Stimulated activated CD4-positive, alpha-beta T cell treated with anti-CD3 and anti-CD28 coated beads, TNF-alpha, amount 100 ng/mL, for 48 hours (primary cell): ENCODE measurements at regions not wholly inside any gene's neighbourhood (a gene's known extent, or its start where the extent isn't known, plus 50 kb on each side); places are given as distances from the start of the nearest gene placed in this dataset.
"Not testable (repeated sequence)": the region's sequence is repeated elsewhere in the genome, so short reads cannot be mapped to it uniquely, and the experiment has no call there.

Source experiments
- DNase-seq, 3 donors: peaks; one replicate each; pipeline ENCODE4 v3.0.0-alpha.2; 2020; ENCODE audit warnings: low read depth in 3 of 3

GRCh38 chr12:34223640-34224039, 201.3 kb downstream of the ALG10 start:
- no peak for DNase-seq

- DNase-seq = not testable (repeated sequence)
Observed at GRCh38 chr12:34226044-34226443, 203.7 kb downstream of the ALG10 start.

GRCh38 chr12:34228046-34228445, 205.8 kb downstream of the ALG10 start:
- DNase-seq = not testable (repeated sequence)

- DNase-seq = not testable (repeated sequence)
Observed at GRCh38 chr12:34229033-34229432, 206.7 kb downstream of the ALG10 start.

- no peak for DNase-seq
Observed at GRCh38 chr12:34233618-34234017, 211.3 kb downstream of the ALG10 start.

- no peak for DNase-seq
Observed at GRCh38 chr12:34236073-34236472, 213.8 kb downstream of the ALG10 start.

GRCh38 chr12:34244608-34245007, 222.3 kb downstream of the ALG10 start:
- no peak for DNase-seq

- no peak for DNase-seq
Observed at GRCh38 chr12:34249271-34249670, 227.0 kb downstream of the ALG10 start.

GRCh38 chr12:34251879-34252278, 229.6 kb downstream of the ALG10 start:
- not testable (repeated sequence) for DNase-seq

GRCh38 chr12:34253674-34254073, 231.4 kb downstream of the ALG10 start:
- DNase-seq = no peak

- DNase-seq = no peak
Observed at GRCh38 chr12:34257093-34257492, 234.8 kb downstream of the ALG10 start.

- not testable (repeated sequence) for DNase-seq
Observed at GRCh38 chr12:34262140-34262539, 239.8 kb downstream of the ALG10 start.

GRCh38 chr12:34264110-34264509, 241.8 kb downstream of the ALG10 start:
- DNase-seq = no peak

- not testable (repeated sequence) for DNase-seq
Observed at GRCh38 chr12:34273703-34274102, 251.4 kb downstream of the ALG10 start.

- no peak for DNase-seq
Observed at GRCh38 chr12:34275129-34275528, 252.8 kb downstream of the ALG10 start.

GRCh38 chr12:34286483-34286882, 264.2 kb downstream of the ALG10 start:
- DNase-seq = no peak

- DNase-seq = no peak
Observed at GRCh38 chr12:34286934-34287333, 264.6 kb downstream of the ALG10 start.

GRCh38 chr12:34287437-34287836, 265.1 kb downstream of the ALG10 start:
- DNase-seq = no peak

- DNase-seq = no peak
Observed at GRCh38 chr12:34287986-34288962, 266.0 kb downstream of the ALG10 start.

GRCh38 chr12:34288963-34289345, 266.7 kb downstream of the ALG10 start:
- DNase-seq = no peak

GRCh38 chr12:34289431-34290380, 267.4 kb downstream of the ALG10 start:
- no peak for DNase-seq

GRCh38 chr12:34290381-34290995, 268.2 kb downstream of the ALG10 start:
- no peak for DNase-seq
